DOHH2 (cell line): ENCODE measurements at regions not wholly inside any gene's neighbourhood (a gene's known extent, or its start where the extent isn't known, plus 50 kb on each side); places are given as distances from the start of the nearest gene placed in this dataset.

Source experiments
- CTCF ChIP-seq: fragments of 200-600 bp; sonication (generic); IDR thresholded peaks from one replicate; pipeline ENCODE4 v1.5.1; 2014; ENCODE audit warnings: antibody characterized with exemption, mild to moderate bottlenecking, low read depth, low read length; ENCODE audit not compliant: poor library complexity, severe bottlenecking
- EZH2phosphoT487 ChIP-seq: fragments of 200-600 bp; sonication (generic); IDR thresholded peaks from 2 replicates; pipeline ENCODE4 v1.6.1; 2017; ENCODE audit warnings: borderline replicate concordance, mild to moderate bottlenecking, antibody characterized with exemption, low read length, moderate library complexity, mixed read lengths

GRCh38 chr12:32039917-32040575, 66.6 kb upstream of the BICD1 start:
- TF ChIP-seq CTCF: no peak
- TF ChIP-seq EZH2phosphoT487: no peak
